ENCODE measurements at regions not wholly inside any gene's neighbourhood (a gene's known extent, or its start where the extent isn't known, plus 50 kb on each side); places are given as distances from the start of the nearest gene placed in this dataset.

DNA sequence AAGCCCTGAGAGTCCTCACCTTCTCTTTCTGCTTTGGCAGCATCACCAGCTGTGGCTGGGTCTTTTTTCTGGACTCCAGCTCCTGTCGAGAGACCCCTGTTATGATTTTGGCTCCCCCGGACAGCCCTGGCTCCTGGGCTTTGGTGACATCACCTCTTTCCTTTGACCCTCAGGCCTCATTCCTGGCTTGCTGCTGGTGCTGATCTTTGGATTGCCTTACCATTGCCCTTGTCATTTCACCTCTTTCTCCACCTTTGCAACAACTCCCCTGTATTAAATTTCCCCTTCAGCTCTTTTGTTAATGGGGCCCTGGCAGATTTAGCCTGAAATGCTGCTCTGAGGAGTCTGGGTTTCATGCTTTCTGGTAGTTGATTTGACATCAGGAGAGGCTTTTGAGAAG, 322.8 kb downstream of the ZSWIM6 start:
- no peak for DNase-seq

DNA sequence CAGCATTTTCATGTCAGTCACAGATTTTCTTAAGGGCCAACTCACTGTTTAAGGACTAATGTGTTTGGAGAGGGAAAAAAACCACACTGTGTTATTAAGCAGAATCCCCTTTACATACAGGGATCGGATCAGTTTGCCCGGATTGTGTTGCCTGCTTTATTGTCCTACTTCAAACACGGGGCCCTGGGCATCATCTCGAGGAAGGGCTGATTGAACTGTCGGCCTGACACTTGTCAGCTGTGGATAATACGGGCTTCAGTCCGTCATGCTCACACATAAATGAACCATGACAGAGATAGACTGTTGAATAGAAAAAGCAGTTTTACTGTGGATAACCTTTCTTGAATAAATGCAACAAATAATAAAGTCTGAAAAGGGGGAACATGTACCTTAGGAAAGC, 325.0 kb downstream of the ZSWIM6 start:
- DNase-seq: no peak

DNA sequence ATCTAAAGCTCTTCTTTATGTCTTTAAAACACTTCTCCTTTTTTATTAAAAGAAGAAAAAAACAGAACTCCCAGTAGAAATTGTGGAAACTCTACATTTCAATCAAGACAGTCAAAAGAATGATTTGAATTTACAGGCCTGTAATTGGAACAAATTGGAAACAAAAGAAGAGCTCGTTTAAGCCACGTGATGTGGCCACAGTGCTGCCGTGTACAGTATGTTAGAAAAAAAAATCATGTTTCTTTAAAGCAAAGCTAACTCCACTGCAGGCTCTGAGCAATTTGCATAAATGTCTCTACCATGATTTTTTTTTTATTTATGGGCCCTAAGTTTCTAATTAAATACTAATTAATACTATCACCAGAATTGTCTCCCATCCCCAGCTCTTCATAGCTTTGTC, 325.6 kb downstream of the ZSWIM6 start:
- DNase-seq: no peak

DNA sequence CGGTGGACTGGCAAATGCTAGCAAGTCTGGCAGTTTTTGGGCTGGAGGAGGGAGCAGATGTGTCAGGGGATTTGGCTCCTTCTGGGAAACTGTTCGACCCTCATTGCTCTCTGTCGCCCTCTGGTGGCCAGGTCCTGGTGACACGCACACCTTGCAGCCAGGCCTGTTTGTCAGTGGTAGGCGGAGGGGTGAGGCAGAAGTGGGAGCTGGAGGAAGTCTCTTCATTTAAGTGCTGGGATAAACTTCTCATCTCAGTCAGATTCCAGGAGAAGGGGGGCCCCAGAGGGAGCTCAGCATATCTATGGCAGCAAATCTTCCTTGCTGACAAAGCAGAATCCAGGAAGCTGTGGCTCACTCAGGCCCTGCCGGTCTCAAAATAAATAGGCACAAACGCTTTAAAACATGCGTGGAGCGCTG, 326.5 kb downstream of the ZSWIM6 start:
- no peak for DNase-seq

DNA sequence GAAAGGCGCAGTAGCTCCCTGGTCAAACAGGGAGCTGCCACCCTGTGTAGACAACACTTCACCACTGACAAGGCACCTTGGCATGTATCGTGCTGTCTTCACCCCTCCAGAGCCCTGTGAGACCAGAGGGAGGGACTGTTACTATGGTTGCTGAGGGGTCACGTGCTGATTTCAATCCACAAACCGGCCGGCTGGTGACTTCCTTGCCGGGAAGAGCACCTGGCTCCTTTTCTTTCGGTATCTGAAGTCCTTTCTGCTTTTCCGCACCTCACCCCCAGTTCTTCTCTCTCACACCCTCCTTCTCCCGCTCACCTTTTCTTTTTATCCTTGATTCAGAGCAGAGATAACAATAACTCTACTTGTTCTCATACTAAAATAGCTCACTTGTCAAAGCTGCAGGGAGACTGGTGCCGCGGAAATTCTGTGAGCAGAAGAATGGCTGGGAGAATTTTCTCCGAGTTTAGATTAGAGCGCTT, 327.2 kb downstream of the ZSWIM6 start:
- no peak for DNase-seq

DNA sequence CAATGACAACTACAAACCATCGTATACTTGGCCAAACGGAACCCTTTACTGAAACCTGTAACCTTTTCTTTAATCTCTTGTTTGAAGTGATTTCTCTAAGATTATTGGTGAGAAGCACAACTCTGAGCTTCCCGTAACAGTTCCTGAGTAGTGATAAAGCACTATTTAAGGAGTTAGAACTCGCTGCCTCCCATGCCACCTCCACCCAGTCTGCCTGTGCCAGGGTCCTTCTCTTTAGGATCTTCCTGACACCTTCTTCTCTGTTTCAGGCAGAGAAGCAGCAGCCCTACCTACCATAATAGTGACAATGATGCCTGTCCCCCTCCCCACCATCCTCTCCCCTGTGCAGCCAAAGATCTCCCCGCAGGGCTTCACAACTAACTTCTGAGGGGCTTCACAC, 330.6 kb downstream of the ZSWIM6 start:
- DNase-seq: no peak

DNA sequence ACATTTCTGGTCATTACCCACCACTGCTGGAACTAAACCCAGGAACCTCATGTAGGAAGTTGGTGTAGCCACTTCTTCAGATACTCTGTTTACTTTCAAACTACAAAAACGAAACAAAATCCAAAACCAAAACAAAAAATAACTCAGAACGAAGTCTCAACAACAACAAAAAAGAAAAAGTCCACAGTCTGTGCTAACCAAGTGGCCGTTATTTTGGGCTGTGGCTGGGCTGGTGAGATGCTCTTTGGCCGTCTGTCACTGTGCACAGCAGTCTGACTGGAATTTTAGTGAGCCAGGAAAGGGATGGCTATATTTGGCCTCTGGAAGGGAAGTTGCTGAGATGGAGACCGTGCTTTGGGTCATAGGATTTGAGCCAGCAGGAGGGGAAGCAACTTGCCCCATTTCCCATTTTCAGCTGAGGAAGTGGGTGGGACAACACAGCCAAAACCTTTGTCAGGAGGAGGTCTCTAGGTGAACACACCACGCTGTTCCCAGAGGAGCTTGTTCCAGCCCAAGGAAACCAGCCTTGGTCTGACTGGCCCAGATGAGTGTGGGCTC, 334.1 kb downstream of the ZSWIM6 start:
- DNase-seq: no peak

DNA sequence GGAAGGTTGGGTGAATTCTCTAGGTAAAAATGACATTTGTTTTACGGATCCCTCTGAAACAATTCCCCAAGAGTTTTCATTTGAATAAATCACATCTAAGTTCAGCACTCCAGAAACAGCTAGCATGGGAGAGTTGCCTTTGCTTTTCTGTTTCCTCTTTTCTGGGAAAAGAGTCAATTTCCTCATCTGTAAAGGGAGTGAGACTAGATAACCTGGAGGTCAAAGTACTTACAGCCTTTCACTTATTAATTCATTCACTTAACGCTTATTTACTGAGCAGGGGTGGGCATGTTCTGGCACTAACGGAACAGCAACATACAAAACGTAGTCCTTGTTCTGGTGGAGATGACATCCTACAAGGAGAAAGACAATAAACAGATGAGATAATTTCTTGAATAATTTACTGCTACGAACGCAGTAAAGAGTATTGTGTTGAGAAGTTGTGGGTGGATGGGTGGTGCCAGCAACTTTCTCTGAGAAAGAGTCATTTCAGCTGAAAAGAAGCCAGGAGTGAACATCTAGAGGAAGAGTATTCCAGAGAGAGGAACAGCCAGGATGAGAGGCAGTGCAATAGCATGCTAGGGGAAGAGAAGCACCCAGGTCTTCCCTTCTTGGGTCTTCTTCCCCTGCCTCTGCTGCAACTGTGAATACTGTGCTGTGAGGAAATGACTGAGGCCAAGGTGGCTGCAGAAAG, 335.6 kb downstream of the ZSWIM6 start:
- DNase-seq: no peak

DNA sequence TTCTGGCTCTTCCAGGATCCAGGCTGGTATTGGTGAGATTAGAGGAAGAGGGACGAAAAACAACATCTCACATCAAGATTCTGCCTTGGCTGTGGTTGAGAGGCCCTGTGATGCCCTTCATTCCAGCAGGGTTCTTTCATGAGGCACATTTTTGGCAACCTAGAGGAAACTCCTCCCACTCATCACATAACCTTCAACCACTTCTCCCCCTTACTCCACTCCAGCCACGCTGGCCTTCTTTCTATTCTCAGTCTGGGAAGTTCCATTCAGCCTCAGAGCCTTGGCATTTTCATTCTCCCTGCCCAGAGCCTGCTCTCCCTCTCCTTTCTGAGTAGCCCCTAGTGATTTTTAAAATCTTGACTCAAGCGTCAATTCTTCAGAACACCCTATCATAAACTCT, 337.5 kb downstream of the ZSWIM6 start:
- no peak for DNase-seq

DNA sequence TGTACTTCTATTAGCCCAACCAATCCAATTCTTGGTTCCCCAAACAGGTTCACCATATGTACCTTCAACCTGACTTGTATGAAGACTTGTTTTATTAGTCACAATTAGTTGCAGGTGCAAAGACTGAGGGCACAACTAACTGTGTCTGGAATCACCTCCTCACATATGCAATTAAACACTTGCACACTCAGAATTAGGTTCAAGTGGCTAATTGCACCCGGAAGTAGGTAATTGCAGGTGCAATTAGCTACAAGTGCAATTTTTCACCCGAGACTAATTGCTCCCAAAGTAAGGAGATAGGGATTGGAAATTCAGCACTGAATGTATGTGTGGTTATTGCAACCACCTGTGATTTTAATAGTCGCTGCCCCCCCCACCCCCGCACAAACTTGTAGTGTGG, 338.9 kb downstream of the ZSWIM6 start:
- DNase-seq: no peak

DNA sequence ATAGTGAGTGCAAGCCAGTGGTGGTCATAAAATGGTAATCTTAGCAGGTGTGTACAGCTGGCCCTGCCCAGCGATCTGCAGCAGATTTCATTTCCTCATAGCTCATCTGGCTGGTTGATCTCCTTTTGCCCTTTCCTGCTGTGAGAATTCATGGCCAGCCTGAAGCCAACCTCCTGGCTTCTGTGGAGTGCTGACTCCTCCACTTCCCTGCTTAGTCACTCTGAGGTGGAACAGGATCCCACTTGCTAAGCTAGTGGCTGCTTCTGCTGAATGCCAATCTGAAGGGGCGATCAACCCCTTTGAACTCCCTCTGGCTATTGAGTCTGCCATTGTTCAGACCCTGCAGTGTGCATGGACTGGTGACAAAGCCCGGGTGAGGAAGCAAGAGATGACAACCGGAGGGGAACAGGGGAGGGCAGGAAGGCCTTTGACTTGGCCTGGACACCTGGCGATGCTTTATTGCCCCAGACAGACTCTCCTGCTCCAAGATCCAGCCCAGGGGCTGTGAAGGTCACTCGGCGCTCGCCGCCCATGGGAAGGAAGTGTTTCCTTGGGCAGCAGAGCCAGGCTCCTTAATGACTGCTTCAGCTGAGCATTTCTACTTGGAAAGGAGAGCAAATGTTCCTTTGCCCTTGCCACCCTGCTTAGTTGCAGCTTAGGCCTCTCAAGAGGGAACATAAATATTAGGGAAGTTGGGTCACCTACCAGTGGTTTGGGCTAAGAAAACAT, 341.1 kb downstream of the ZSWIM6 start:
- DNase-seq: no peak

DNA sequence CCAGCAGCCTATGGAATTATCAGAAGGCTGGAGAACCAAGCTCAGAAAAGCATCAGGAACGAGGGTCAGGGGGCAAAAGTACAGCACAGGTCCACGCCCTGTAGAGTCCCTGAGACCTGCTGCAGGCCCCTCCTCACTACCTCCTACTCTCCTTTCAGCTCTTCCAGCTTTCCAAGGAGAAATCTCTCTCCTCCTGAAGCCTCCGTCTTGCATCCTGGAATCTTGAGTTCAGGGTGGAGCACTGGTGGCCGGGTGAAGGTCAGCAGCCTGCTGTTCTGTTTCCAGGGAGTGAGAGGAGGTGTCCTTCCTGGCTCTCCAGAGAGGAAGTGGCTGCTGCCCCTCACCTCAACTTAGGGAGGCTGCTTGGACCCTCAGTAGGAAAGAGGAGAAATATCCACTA, 342.3 kb downstream of the ZSWIM6 start:
- DNase-seq: no peak

DNA sequence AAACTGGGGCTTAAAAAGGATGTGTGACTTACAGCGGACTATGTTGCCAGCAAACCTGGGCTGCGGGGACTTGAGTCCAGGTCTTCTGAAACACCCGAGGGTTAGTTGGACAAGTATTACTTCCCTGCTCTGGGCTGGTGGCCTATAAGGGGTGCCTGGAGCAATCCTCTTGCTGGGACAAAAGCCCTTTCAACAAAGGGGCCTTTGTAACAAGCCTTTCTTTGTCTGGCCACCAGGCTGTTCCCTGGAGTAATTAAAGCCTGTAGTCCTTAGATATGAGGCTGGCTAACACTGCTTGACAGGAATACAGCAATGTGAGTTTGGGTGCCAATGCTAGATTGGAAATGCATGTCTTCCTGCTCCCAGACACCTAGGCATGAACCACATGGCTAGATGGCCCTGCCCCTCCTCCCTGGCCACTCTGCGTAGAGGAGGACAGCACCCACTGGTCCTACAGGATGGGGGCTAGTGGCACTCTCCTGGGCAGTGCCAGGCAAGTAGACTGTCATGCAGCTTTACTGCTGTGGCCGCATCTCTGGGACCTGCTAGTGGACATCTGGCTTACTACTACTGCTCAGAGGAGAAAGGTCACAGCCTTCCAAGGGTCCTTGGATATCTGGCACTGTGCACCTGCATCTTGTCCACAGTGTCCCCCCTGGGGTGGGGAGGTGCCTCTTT, 343.1 kb downstream of the ZSWIM6 start:
- DNase-seq: no peak

DNA sequence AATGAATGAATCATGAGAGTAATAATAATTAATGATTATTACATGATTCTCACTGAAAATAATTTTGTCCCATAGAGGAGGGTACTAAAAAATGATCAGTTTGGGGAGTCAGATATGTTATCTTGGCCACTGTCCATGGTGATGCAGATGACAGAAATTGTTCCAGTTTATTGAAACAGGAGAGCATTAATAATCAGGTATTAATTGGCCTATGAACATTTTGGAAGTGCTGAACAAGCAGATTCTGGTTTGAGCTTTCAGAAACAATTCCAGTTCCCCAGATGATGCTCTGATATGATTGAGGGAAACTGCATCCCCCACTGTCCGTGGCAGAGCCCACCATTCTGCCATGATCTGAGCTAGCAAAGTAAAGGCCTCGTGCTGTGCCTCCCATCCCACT, 345.2 kb downstream of the ZSWIM6 start:
- DNase-seq: no peak

DNA sequence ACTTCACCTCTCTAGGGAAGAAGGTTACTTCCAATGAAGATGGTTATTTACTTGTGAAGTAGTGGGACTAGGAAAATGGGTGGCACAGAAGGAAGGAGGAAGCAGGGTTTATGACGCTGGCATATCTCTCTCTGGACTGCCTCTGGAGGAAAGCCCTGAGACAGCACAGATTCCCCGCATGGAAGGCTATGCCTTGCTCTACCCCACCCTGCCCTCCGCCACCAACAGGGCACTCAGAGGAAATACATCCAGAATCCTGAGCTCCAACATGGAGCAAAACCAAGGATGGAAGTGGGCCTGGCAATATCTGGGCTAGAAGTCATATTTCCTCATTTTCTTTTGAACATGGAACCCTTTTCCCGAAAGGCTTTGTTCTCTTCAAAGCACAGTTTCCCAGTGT, 346.9 kb downstream of the ZSWIM6 start:
- no peak for DNase-seq

DNA sequence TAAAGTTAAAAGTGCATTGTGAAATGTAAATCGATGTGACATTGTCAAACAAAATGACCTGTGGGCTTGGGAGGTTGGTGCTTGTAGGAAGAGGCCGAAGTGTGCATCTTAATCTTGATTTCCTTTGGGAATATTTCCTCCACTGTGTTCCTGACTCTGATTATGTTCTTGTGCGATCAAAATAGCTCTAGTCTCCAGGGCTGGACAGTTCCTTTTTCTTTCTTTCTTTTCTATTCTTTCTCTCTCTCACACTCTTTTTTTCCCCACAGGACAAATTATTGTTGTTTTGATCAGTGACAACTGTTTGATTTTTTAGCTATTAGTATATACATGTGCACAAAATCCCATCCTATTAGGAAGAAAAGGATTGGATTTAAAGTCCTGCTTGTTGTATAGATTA, 347.5 kb downstream of the ZSWIM6 start:
- no peak for DNase-seq

DNA sequence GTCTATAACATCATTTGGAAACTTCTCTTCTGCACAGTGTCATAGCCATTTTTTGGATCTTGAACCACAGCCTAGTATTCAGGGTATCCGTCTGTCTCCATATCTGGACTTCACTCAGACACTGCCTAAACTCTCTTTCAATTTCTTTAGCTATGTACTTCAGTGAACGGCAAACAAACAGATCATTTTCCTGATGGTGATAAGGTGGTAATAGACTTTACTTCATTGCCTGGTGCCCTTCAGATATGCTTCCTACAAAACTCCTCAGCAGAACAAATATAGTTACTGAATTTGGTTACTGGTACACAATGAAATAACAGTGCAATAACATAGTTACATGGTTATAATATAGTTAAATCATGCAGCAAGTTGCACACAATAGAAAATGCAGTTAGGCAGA, 348.2 kb downstream of the ZSWIM6 start:
- no peak for DNase-seq

DNA sequence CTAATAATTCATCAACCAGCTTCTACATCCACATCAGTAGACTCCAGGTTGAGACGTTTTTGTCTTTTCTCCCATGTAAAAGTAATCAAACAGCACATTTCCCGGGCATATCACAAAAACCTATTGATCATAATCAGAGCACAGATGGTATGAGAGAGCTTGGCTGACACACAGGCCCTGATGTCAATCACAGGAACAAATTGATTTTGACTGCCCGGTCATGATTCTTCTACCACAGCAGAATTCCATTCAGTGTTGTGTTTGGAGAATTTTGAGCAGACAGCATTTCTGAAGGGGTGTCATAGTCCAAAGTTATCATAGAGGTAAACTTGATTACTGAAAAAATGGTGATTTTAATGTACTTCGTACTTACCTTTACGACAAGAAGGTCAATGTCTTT, 351.1 kb downstream of the ZSWIM6 start:
- no peak for DNase-seq

DNA sequence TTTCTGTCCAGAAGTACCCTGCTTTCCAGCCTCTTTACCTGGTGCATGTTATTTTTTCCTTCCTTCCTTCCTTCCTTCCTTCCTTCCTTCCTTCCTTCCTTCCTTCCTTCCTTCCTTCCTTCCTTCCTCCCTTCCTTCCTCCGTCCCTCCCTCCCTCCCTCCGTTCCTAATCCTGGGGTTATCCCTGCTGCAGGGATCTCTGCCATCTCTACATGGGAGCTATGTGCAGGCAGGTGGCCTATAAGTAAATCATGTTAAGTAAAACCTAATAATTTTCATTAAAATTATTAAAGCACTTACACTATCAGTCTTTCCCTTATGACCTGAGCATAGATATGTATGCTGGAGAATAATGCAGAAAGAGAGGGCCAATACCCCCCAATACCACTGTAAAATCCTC, 351.9 kb downstream of the ZSWIM6 start:
- DNase-seq: no peak

DNA sequence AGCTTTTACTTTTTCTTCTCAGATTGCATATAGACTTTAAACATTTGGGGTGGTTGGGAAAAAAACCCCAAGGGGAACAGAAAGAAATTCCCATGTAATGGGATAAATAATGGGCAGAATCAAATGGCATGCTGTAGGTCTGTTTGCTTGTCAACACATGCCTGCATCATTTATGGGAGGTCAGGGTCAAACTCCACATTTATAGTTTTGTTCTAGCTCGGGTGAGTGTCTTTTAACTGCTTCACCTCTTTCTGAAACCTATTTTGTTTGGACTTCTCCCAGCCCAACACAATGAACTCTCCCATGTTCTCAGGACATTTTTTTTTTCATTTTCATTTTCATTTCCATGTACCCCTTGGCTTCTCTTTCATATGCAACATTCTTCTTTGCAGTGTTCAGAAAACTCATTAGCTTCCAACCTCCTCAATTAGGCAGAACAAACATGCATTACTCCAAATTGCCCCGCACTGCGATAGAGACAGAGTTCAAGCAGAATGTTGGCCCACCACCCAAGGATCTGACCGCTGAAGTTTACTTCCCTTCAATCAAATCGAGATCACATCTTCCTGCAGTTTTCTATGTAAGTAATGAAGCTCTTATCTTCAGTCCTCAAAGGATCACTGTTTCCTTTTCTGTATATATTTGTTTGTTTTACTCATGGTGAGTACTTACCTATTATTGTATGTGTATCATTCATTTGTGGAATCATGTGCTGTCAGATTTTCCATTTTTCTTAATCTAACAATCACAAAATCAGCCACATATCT, 354.6 kb downstream of the ZSWIM6 start:
- DNase-seq: no peak

DNA sequence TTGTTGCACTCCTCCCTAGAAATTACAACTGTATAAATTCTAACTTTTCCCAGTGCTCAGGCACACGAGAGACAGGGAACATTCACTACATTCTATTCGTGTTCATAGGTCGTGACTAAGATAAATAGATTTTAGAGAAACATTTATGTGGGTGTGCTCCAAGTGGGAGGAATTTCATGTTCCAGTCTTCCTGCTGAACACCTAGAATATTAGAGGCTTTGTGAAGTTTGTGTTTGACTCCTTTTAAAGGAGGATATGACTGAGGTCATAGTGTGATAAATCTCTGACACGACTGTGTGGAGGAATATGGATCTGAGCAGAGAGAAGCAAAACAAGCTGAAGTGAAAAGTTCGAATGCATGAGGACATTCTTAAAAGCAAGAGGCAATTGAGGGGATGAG, 355.3 kb downstream of the ZSWIM6 start:
- DNase-seq: no peak

DNA sequence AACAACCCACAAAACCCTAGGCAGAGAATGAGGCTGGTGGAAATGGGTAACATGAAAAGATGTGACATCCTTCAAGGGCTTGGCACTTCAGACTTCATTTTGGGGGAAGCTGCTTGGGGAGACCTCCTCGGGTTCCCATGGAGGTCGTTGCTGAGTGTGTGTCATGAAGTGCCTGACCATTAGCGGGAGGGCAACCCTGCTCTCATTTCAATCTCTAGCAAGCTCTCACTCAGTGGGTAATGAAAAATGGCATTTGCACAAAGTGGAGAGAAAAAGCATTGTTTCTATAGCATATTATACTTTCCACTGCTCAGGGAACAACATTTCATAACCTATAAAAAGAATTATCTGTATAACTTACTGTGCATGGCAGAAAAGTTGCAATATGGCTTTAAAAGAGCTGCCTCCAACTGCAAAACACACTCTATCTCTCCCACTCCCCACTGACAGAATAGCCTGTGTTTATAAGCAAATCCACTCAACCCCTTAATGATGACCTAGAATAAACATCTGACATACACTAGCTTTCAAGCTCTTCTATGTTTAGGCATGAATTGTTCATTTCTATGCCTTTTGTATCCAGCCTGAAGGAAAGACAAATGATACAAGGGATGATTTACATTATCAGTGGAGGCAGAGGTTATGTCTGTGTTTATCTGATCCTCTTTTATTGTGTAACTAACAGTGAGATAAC, 357.2 kb downstream of the ZSWIM6 start:
- no peak for DNase-seq

Data from DMS153 (cell line).